ENCODE measurements at regions not wholly inside any gene's neighbourhood (a gene's known extent, or its start where the extent isn't known, plus 50 kb on each side); places are given as distances from the start of the nearest gene placed in this dataset.
"Not testable (repeated sequence)": the region's sequence is repeated elsewhere in the genome, so short reads cannot be mapped to it uniquely, and the experiment has no call there.

- DNase-seq: no peak
Observed at GRCh38 chrX:65879977-65880799, 159.7 kb downstream of the VSIG4 start.

DNA sequence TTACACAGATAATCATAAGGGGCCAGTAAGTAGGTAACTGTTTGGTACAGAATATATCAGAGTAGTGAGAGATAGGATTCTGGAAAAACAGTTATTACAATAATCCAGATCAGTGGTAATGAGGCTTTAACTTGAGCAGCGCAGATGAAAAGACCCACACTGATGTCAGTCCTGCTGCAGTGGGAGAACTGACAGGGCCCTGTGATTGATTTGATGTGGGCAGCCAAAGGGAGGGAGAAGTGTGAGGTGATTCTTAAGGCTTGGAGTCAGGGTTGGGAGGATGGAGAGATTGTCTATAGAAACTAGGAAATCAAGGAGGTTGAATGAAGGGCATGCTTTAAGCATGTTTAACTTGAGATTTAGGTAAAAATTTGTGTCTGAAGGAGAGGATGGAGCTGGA, 161.4 kb downstream of the VSIG4 start:
- DNase-seq: no peak

DNA sequence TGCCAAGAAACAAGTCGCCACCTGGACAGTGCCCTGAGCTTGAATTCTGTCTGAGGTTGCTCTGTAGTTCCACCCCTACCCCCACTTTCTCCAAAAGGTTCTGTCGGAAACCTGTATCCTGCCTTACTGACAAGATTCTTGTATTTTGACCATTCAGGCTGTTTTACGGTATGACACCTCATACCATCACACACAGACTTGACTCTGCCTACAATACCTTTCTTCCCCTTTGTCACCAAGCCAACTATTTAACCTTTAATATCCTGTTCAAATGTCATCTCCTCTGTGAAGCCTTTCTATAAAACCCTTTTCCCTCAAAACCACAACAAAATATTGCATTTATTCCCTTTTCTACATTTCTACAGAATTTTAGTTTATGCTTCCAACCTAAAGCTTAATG, 161.9 kb downstream of the VSIG4 start:
- no peak for DNase-seq

- DNase-seq: not testable (repeated sequence)
Observed at GRCh38 chrX:65875614-65876013, 164.3 kb downstream of the VSIG4 start.

GRCh38 chrX:65874765-65875164, 165.1 kb downstream of the VSIG4 start:
- no peak for DNase-seq

- DNase-seq: no peak
Observed at GRCh38 chrX:65874110-65874509, 165.8 kb downstream of the VSIG4 start.

- no peak for DNase-seq
Observed at GRCh38 chrX:65873385-65873784, 166.5 kb downstream of the VSIG4 start.

DNA sequence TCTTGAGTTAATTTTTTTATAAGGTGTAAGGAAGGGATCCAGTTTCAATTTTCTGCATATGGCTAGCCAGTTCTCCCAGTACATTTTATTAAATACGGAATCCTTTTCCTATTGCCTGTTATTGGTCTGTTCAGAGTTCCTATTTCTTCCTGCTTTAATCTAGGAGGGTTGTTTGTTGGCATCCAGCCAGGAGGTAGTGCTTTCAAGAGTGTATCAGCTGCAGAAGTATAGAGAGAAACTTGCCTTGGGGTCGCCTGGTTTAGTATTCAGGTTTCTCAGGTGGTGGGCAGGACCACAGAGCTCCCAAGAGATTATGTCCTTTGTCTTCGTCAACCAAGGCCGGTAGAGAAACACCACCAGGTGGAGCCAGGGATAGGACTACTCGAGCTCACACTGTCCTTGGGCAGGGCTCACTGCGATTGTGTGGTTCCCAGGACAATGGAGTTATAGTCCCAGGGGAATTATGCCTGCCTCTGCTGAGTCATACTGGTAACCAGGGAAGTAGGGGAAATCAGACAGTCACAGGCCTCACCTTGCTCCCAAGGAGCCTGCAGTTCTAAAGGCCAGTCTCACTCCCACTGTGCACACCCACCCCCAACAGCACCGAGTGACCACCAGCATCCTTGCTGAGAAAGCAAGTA, 168.1 kb downstream of the VSIG4 start:
- DNase-seq: no peak

DNA sequence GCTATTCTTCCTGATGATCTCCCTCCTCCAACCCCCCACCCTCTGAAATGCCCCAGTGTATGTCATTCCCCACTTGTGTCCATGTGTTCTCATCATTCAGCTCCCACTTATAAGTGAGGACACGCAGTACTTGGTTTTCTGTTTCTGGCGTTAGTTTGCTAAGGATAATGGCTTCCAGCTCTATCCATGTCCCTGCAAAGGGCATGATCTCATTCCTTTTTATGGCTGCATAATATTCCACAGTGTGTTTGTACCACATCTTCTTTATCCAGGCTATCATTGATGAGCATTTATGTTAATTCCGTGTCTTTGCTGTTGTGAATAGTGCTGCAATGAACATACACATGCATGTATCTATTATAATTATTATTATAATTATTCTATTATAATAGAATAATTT, 169.3 kb downstream of the VSIG4 start:
- DNase-seq: not testable (repeated sequence)

- DNase-seq: no peak
Observed at GRCh38 chrX:65866773-65867172, 173.1 kb downstream of the VSIG4 start.

DNA sequence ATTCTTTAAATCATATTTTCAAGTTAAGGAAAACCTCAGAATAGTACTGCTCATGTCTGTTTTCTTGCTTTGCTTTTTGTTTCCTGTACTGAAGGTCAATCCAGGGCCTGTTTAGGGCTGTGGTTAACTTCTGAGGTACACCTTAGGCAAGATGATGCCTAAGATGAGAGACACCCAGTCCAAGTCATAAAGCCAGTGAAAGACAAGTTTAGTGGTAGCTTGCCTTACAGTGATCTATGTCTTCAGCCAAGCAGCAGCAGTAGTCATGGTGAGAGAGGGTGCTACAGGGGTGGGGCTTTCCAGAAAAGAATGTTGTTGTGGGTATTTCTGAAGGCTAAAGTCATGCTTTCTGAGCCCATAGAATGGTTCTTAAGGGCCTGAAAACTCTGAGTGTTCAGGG, 173.7 kb downstream of the VSIG4 start:
- DNase-seq: no peak

DNA sequence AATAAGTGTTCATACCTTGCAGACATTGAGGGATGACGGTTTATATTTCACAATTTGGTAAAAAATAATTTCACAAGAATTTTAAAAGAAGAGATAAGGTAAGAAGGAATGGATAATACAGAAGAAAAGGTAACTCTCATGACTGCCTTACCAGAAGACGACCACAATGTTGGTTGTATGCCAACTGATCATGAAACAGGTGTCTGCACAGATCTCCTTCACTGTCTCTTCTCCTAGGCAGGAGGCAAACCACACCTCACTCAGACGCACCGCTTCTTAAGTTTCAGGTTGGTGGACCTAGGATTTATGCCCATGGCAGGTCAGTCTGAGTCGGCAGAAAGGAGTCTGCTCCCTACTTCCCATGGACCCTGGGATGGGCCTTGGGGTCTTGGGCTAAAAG, 177.2 kb downstream of the VSIG4 start:
- no peak for DNase-seq

GRCh38 chrX:65859299-65859698, 180.6 kb downstream of the VSIG4 start:
- DNase-seq: no peak

- DNase-seq: not testable (repeated sequence)
Observed at GRCh38 chrX:65854437-65854836, 185.4 kb downstream of the VSIG4 start.

DNA sequence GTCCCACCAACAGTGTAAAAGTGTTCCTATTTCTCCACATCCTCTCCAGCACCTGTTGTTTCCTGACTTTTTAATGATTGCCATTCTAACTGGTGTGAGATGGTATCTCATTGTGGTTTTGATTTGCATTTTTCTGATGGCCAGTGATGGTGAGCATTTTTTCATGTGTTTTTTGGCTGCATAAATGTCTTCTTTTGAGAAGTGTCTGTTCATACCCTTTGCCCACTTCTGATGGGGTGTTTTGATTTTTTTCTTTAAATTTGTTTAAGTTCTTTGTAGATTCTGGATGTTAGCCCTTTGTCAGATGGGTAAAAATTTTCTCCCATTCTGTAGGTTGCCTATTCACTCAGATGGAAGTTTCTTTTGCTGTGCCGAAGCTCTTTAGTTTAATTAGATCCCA, 183.9 kb downstream of the MSN start:
- DNase-seq: not testable (repeated sequence)

GRCh38 chrX:65850821-65851220, 183.4 kb downstream of the MSN start:
- not testable (repeated sequence) for DNase-seq

- no peak for DNase-seq
Observed at GRCh38 chrX:65846974-65847373, 179.5 kb downstream of the MSN start.

- DNase-seq: no peak
Observed at GRCh38 chrX:65841263-65841662, 173.8 kb downstream of the MSN start.

DNA sequence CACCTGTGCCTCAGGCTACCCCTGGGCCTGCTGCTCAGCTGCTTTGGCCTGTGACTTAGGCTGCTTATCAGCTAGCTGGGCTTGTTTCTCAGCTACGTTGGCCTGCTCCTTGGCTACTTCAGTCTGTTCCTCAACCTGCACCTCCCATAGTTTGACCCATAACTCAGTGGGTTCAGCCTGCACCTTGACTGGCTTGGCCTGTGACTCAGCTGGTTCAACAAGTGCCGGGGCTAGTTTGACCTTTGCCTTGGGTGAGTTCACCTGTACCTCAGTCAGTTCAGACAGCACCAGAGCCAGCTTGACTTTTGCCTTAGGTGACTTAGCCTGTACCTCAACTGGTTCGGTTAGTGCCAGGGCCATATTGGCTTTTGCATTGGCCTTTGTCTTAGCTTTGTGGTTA, 171.2 kb downstream of the MSN start:
- no peak for DNase-seq

DNA sequence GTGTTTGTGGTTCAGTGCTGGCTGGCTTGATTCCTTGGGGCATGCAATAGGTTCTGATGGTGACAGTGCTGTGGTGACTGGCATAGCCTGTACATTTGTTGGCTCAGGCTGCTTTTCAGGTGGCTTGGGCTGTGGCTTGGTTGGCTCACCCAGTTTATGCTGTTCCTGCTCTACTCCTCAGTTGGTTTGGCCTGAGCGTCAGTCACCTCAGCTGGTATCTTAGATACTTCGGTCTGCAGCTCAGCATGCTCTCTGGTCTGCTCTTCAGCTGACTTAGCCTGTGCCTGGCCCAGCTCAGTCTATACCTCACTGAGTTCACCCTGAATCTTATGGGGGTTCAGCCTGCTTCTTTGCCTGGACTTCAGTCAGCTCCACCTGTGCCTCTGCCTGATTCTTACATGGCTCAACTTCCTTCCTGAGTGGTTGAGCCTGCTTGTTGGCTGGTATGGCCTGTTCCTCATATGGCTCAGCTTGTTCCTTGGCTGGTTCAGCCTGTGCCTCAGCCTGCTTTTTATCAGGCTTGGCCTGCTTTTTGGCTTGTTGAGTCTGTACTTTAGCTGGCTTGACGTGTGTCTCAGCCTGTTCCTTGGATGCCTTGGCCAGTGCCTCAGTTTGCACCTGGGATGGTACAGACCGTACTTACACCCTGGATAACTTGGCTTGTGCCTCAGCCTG, 170.6 kb downstream of the MSN start:
- DNase-seq: no peak

DNA sequence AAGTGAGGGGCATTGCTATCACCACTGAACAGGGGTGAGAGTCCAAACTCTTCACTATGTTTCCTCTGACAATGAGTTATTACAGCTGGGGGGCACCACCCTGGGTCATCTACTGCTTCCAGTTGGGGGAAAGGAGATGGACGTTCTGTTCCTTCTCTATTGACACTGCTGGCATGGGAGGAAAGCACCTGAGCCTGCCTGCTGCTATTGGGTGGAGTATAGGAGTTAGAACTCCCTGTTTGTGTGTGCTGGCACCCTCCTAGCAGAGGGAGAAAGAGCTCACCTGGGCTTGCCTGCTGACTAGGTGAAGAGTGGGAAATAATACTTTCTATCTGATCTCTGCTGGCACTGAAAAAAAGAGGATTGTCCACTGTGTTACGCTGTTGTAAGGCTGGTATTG, 163.8 kb downstream of the MSN start:
- DNase-seq: no peak

DNA sequence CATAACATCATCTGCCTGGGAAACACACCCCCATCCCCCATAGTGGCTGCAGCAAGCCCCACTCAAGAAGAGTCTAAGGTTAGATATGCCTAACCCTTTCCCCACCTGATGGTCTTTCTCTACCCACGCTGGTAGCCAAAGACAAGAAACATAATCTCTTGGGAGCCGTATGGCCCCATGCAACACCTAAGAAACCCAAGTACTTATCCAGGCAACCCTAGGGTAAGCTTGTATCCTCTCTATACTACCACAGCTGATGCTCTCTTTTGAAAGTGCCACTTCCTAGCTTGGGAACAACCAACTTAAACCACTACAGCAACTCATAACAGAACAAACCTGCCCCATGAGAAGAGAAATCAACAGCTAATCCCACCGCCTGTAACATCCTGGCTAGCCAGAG, 161.1 kb downstream of the MSN start:
- DNase-seq: no peak

DNA sequence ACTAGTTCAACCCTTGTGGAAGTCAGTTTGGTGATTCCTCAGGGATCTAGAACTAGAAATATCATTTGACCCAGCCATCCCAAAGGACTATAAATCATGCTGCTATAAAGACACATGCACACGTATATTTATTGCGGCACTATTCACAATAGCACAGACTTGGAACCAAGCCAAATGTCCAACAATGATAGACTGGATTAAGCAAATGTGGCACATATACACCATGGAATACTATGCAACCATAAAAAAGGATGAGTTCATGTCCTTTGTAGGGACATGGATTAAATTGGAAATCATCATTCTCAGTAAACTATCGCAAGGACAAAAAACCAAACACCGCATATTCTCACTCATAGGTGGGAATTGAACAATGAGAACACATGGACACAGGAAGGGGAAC, 157.8 kb downstream of the MSN start:
- not testable (repeated sequence) for DNase-seq
